ENCODE measurements at regions not wholly inside any gene's neighbourhood (a gene's known extent, or its start where the extent isn't known, plus 50 kb on each side); places are given as distances from the start of the nearest gene placed in this dataset.

DNA sequence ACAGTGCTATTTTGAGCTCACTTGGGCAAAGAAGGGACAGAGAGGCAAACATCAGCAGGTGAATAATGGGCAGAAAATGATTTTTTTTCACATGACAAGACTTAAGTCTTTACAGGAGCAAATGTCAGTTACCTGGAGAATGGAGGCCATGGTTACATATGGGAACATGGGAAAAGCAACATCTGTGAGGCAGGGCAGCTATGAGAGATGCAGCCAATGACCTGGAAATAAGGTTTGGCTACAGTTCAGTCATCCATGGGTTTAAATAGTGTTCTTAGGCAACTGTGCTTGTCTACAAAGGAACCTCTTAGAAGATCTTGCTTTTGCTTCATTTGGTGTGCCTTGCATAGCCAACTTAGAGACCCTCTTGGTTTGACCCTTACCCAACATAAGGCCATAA, 490.2 kb upstream of the LCORL start:
- TF ChIP-seq, protein P1, sequence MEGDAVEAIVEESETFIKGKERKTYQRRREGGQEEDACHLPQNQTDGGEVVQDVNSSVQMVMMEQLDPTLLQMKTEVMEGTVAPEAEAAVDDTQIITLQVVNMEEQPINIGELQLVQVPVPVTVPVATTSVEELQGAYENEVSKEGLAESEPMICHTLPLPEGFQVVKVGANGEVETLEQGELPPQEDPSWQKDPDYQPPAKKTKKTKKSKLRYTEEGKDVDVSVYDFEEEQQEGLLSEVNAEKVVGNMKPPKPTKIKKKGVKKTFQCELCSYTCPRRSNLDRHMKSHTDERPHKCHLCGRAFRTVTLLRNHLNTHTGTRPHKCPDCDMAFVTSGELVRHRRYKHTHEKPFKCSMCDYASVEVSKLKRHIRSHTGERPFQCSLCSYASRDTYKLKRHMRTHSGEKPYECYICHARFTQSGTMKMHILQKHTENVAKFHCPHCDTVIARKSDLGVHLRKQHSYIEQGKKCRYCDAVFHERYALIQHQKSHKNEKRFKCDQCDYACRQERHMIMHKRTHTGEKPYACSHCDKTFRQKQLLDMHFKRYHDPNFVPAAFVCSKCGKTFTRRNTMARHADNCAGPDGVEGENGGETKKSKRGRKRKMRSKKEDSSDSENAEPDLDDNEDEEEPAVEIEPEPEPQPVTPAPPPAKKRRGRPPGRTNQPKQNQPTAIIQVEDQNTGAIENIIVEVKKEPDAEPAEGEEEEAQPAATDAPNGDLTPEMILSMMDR (IDR thresholded peaks at IDR 0.05), result no peak
- no peak for TF ChIP-seq POLR2A (IDR thresholded peaks at IDR 0.05)

All from heart left ventricle (tissue), 13 donors.